Activated naive CD4-positive, alpha-beta T cell treated with anti-CD3 and anti-CD28 coated beads, Interleukin-2, amount 10 ng/mL, durations not matched to agents 7 days and 5 days (primary cell): ENCODE measurements at regions not wholly inside any gene's neighbourhood (a gene's known extent, or its start where the extent isn't known, plus 50 kb on each side); places are given as distances from the start of the nearest gene placed in this dataset.

Source experiments
- CTCF ChIA-PET: fragments of 350-600 bp; sonication (Branson Sonifier 250); formaldehyde crosslinking; loops from one replicate; lab custom pipeline; 2021; ENCODE audit warnings: antibody characterized with exemption; lab: Charles Lee
- DNase-seq: peaks from one replicate; pipeline ENCODE4 v3.0.0-alpha.2; 2020
- H3K27ac Mint-ChIP-seq: one replicate; pipeline ENCODE4 v1.8.0; 2021; ENCODE audit warnings: mild to moderate bottlenecking, moderate library complexity, mixed read lengths
- H3K27me3 Mint-ChIP-seq: one replicate; pipeline ENCODE4 v1.8.0; 2021; ENCODE audit warnings: mild to moderate bottlenecking, mixed read lengths
- H3K36me3 Mint-ChIP-seq: one replicate; pipeline ENCODE4 v1.8.0; 2021; ENCODE audit warnings: mixed read lengths
- H3K4me1 Mint-ChIP-seq: one replicate; pipeline ENCODE4 v1.8.0; 2021; ENCODE audit warnings: mixed read lengths
- H3K4me3 Mint-ChIP-seq: one replicate; pipeline ENCODE4 v1.8.0; 2021; ENCODE audit warnings: mild to moderate bottlenecking, moderate library complexity, mixed read lengths
- H3K9me3 Mint-ChIP-seq: one replicate; pipeline ENCODE4 v1.8.0; 2021; ENCODE audit warnings: mixed read lengths

GRCh38 chr4:176883681-176884418 is 91.1 kb upstream of the VEGFC start:
- Mint-ChIP-seq H3K4me1 (no peaks in the 10 kb centered on the region), H3K4me3 (no peak overlapping the region), H3K9me3 (no peaks in the 10 kb centered on the region), H3K36me3 (no peaks in the 10 kb centered on the region), H3K27ac (no peak overlapping the region), H3K27me3 (peaks cover 5% of the 10 kb centered on the region)
- CTCF ChIA-PET, result no interaction called here
- DNase-seq, result no peak

DNA sequence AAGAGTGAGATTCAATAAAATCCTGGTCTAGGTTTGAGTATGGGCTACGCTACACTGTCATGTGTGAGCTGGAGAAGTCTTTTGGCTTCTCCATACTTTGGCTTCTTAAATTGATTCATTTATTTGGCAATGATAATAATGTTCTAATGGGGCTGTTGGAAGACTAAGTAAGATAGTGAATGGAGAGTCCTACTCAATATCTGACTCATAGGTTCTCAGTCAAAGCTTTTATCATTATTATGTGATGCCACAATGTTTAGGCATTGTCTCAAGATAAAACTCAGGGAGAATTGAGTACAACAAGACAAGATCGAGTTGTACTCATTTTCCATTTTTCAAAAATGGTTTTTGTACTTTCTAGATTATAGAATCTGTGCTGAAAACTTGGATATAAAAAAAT is 92.5 kb upstream of the VEGFC start:
- CTCF ChIA-PET, result no interaction called here
- H3K9me3 Mint-ChIP-seq, result no peaks in the 10 kb centered on the region
- no peaks in the 10 kb centered on the region for H3K4me1 Mint-ChIP-seq
- no peak for DNase-seq
- peaks cover 5% of the 10 kb centered on the region for H3K27me3 Mint-ChIP-seq
- no peaks in the 10 kb centered on the region for H3K36me3 Mint-ChIP-seq
- H3K27ac Mint-ChIP-seq, result no peak overlapping the region
- H3K4me3 Mint-ChIP-seq, result no peak overlapping the region

DNA sequence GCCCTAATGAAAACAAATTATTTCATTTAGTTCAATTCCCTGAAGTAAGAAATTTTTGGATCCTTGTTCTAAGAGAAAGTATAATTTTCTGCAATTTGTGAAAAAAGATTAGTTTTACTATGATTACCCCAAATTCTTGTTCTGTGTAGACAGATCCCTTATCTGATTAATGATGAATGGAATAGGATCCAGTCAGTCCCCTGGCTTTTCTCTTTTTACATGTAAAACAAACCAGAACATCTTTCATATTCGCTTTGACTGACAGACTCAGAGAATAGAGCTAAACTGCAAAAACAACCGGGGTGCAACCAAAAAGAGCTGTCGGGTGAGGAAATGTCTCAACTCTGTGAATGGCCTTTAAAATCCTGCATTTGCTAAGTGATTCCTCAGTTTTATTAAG is 93.4 kb upstream of the VEGFC start:
- DNase-seq, result no peak
- no peaks in the 10 kb centered on the region for H3K36me3 Mint-ChIP-seq
- H3K4me3 Mint-ChIP-seq, result no peak overlapping the region
- CTCF ChIA-PET, result no interaction called here
- H3K9me3 Mint-ChIP-seq, result no peaks in the 10 kb centered on the region
- no peak overlapping the region for H3K27ac Mint-ChIP-seq
- H3K27me3 Mint-ChIP-seq, result peaks cover 5% of the 10 kb centered on the region
- no peaks in the 10 kb centered on the region for H3K4me1 Mint-ChIP-seq

- no peak overlapping the region for H3K27ac Mint-ChIP-seq
- H3K36me3 Mint-ChIP-seq, result no peaks in the 10 kb centered on the region
- DNase-seq, result no peak
- H3K4me1 Mint-ChIP-seq, result no peaks in the 10 kb centered on the region
- no peaks in the 10 kb centered on the region for H3K9me3 Mint-ChIP-seq
- CTCF ChIA-PET, result no interaction called here
- H3K27me3 Mint-ChIP-seq, result peaks cover 5% of the 10 kb centered on the region
- no peak overlapping the region for H3K4me3 Mint-ChIP-seq
These were observed 97.1 kb upstream of the VEGFC start for GRCh38 chr4:176889776-176890175.

GRCh38 chr4:176894498-176894897 is 101.8 kb upstream of the VEGFC start:
- H3K36me3 Mint-ChIP-seq, result no peaks in the 10 kb centered on the region
- DNase-seq, result no peak
- H3K4me1 Mint-ChIP-seq, result no peaks in the 10 kb centered on the region
- no peaks in the 10 kb centered on the region for H3K9me3 Mint-ChIP-seq
- H3K27me3 Mint-ChIP-seq, result no peaks in the 10 kb centered on the region
- H3K27ac Mint-ChIP-seq, result no peak overlapping the region
- no peak overlapping the region for H3K4me3 Mint-ChIP-seq
- CTCF ChIA-PET, result no interaction called here

DNA sequence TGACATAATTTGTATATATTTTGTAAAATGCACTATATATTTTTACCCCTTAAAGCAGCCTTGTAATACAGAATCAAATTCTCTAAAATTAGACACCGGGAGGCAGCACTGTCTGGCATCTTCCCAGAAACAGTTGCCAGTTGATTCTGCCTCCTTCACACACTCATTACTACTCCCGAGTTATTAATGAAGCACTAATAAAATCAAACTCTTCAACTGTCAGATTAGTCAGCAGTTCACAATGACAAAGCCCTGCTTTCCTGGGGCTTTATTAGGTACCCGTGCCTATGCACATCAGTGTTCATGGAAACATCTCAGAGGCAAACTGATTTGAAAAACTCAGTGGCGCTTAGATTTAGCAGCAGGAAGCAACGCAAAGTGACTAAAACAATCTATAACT is 103.5 kb upstream of the VEGFC start:
- Mint-ChIP-seq H3K27me3 (no peaks in the 10 kb centered on the region), H3K36me3 (no peaks in the 10 kb centered on the region), H3K4me1 (no peaks in the 10 kb centered on the region), H3K4me3 (no peak overlapping the region), H3K27ac (no peak overlapping the region), H3K9me3 (no peaks in the 10 kb centered on the region)
- no peak for DNase-seq
- CTCF ChIA-PET, result no interaction called here

- H3K27me3 Mint-ChIP-seq, result no peaks in the 10 kb centered on the region
- H3K27ac Mint-ChIP-seq, result no peak overlapping the region
- no peaks in the 10 kb centered on the region for H3K36me3 Mint-ChIP-seq
- no peaks in the 10 kb centered on the region for H3K4me1 Mint-ChIP-seq
- no peak overlapping the region for H3K4me3 Mint-ChIP-seq
- no peak for DNase-seq
- no peaks in the 10 kb centered on the region for H3K9me3 Mint-ChIP-seq
- CTCF ChIA-PET, result no interaction called here
These were observed 104.5 kb upstream of the VEGFC start for GRCh38 chr4:176897226-176897625.

- no peak overlapping the region for H3K4me3 Mint-ChIP-seq
- H3K36me3 Mint-ChIP-seq, result no peaks in the 10 kb centered on the region
- H3K27ac Mint-ChIP-seq, result no peak overlapping the region
- H3K4me1 Mint-ChIP-seq, result peaks cover 7% of the 10 kb centered on the region
- H3K27me3 Mint-ChIP-seq, result no peaks in the 10 kb centered on the region
- CTCF ChIA-PET, result no interaction called here
- no peaks in the 10 kb centered on the region for H3K9me3 Mint-ChIP-seq
- no peak for DNase-seq
These were observed 106.1 kb upstream of the VEGFC start for GRCh38 chr4:176898791-176899190.

- H3K4me3 Mint-ChIP-seq, result no peak overlapping the region
- peaks cover 7% of the 10 kb centered on the region for H3K4me1 Mint-ChIP-seq
- no peak for DNase-seq
- no peak overlapping the region for H3K27ac Mint-ChIP-seq
- CTCF ChIA-PET, result no interaction called here
- H3K9me3 Mint-ChIP-seq, result no peaks in the 10 kb centered on the region
- no peaks in the 10 kb centered on the region for H3K27me3 Mint-ChIP-seq
- H3K36me3 Mint-ChIP-seq, result no peaks in the 10 kb centered on the region
These were observed 110.1 kb upstream of the VEGFC start for GRCh38 chr4:176902710-176903323.

GRCh38 chr4:176906709-176907108 is 114.0 kb upstream of the VEGFC start:
- Mint-ChIP-seq H3K27me3 (no peaks in the 10 kb centered on the region), H3K27ac (no peak overlapping the region), H3K4me3 (no peak overlapping the region), H3K9me3 (no peaks in the 10 kb centered on the region), H3K36me3 (no peaks in the 10 kb centered on the region), H3K4me1 (peaks cover 7% of the 10 kb centered on the region)
- CTCF ChIA-PET, result no interaction called here
- DNase-seq, result no peak

GRCh38 chr4:176910646-176911045 is 117.9 kb upstream of the VEGFC start:
- no peaks in the 10 kb centered on the region for H3K27me3 Mint-ChIP-seq
- no peaks in the 10 kb centered on the region for H3K4me1 Mint-ChIP-seq
- no peaks in the 10 kb centered on the region for H3K36me3 Mint-ChIP-seq
- H3K27ac Mint-ChIP-seq, result no peak overlapping the region
- H3K4me3 Mint-ChIP-seq, result no peak overlapping the region
- DNase-seq, result no peak
- H3K9me3 Mint-ChIP-seq, result peaks cover 5% of the 10 kb centered on the region
- CTCF ChIA-PET, result no interaction called here

- H3K4me1 Mint-ChIP-seq, result no peaks in the 10 kb centered on the region
- no peaks in the 10 kb centered on the region for H3K36me3 Mint-ChIP-seq
- H3K9me3 Mint-ChIP-seq, result peaks cover 2% of the 10 kb centered on the region
- H3K27me3 Mint-ChIP-seq, result no peaks in the 10 kb centered on the region
- H3K27ac Mint-ChIP-seq, result no peak overlapping the region
- DNase-seq, result no peak
- CTCF ChIA-PET, result no interaction called here
- H3K4me3 Mint-ChIP-seq, result no peak overlapping the region
These were observed 126.9 kb upstream of the VEGFC start for GRCh38 chr4:176919631-176920030.

GRCh38 chr4:176920694-176921093 is 128.0 kb upstream of the VEGFC start:
- no peaks in the 10 kb centered on the region for H3K4me1 Mint-ChIP-seq
- no peaks in the 10 kb centered on the region for H3K36me3 Mint-ChIP-seq
- CTCF ChIA-PET, result no interaction called here
- H3K27ac Mint-ChIP-seq, result no peak overlapping the region
- H3K27me3 Mint-ChIP-seq, result no peaks in the 10 kb centered on the region
- no peak for DNase-seq
- peaks cover under 1% of the 10 kb centered on the region for H3K9me3 Mint-ChIP-seq
- H3K4me3 Mint-ChIP-seq, result no peak overlapping the region

DNA sequence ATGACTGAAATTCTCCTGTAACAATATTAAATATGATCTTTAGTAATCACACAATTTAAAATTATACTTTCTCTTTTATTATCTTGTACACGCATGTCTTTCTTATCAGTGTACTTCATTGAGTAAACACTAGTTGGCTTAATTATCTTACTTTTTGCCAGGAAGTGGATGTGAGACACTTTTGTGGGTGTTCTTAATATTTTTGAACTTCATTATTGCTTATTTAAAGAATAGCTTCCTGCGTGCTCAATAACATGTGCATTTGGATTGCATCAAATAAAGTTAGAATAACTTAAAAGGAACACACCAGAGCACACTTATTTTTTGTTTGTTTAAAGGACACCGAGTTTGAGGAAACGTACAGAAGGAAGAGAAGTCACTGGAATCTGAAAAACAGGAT is 128.5 kb upstream of the VEGFC start:
- DNase-seq, result no peak
- Mint-ChIP-seq H3K4me3 (no peak overlapping the region), H3K36me3 (no peaks in the 10 kb centered on the region), H3K27me3 (no peaks in the 10 kb centered on the region), H3K4me1 (no peaks in the 10 kb centered on the region), H3K27ac (no peak overlapping the region), H3K9me3 (no peaks in the 10 kb centered on the region)
- CTCF ChIA-PET, result no interaction called here

- H3K4me1 Mint-ChIP-seq, result no peaks in the 10 kb centered on the region
- H3K36me3 Mint-ChIP-seq, result no peaks in the 10 kb centered on the region
- no peaks in the 10 kb centered on the region for H3K9me3 Mint-ChIP-seq
- CTCF ChIA-PET, result no interaction called here
- no peak overlapping the region for H3K27ac Mint-ChIP-seq
- no peak for DNase-seq
- H3K4me3 Mint-ChIP-seq, result no peak overlapping the region
- no peaks in the 10 kb centered on the region for H3K27me3 Mint-ChIP-seq
These were observed 131.5 kb upstream of the VEGFC start for GRCh38 chr4:176924238-176924637.
